HG03135 (cell line): ENCODE measurements at regions not wholly inside any gene's neighbourhood (a gene's known extent, or its start where the extent isn't known, plus 50 kb on each side); places are given as distances from the start of the nearest gene placed in this dataset.

Experiments
- ATAC-seq: cut with Tn5 transposase; IDR thresholded peaks from one replicate; pipeline ENCODE4 v1.9.1; 2021; ENCODE audit warnings: mild to moderate bottlenecking, moderate library complexity; ENCODE audit not compliant: unreplicated experiment

- ATAC-seq = no peak
Measured at GRCh38 chr7:110084181-110084807, 1006.6 kb upstream of the LRRN3 start.

GRCh38 chr7:110090110-110090820, 1000.7 kb upstream of the LRRN3 start:
- no peak for ATAC-seq

- ATAC-seq = no peak
Measured at GRCh38 chr7:110095372-110096052, 995.4 kb upstream of the LRRN3 start.

GRCh38 chr7:110104243-110104642, 986.7 kb upstream of the LRRN3 start:
- ATAC-seq = no peak

GRCh38 chr7:110105307-110105706, 985.6 kb upstream of the LRRN3 start:
- no peak for ATAC-seq

- ATAC-seq = no peak
Measured at GRCh38 chr7:110105840-110106239, 985.1 kb upstream of the LRRN3 start.

GRCh38 chr7:110119883-110120581, 970.9 kb upstream of the LRRN3 start:
- no peak for ATAC-seq

GRCh38 chr7:110129159-110129558, 961.8 kb upstream of the LRRN3 start:
- ATAC-seq = no peak

- no peak for ATAC-seq
Measured at GRCh38 chr7:110130669-110131068, 960.3 kb upstream of the LRRN3 start.

GRCh38 chr7:110131344-110131743, 959.6 kb upstream of the LRRN3 start:
- no peak for ATAC-seq

- no peak for ATAC-seq
Measured at GRCh38 chr7:110139056-110139455, 951.9 kb upstream of the LRRN3 start.

- no peak for ATAC-seq
Measured at GRCh38 chr7:110142939-110143526, 947.9 kb upstream of the LRRN3 start.

- ATAC-seq = no peak
Measured at GRCh38 chr7:110144599-110144998, 946.3 kb upstream of the LRRN3 start.

- ATAC-seq = no peak
Measured at GRCh38 chr7:110148054-110148453, 942.9 kb upstream of the LRRN3 start.

- no peak for ATAC-seq
Measured at GRCh38 chr7:110153222-110153621, 937.7 kb upstream of the LRRN3 start.

- no peak for ATAC-seq
Measured at GRCh38 chr7:110156511-110156910, 934.4 kb upstream of the LRRN3 start.

GRCh38 chr7:110157631-110158362, 933.1 kb upstream of the LRRN3 start:
- no peak for ATAC-seq

GRCh38 chr7:110168010-110168409, 922.9 kb upstream of the LRRN3 start:
- no peak for ATAC-seq

GRCh38 chr7:110170841-110171240, 920.1 kb upstream of the LRRN3 start:
- ATAC-seq = no peak

GRCh38 chr7:110177463-110177862, 913.5 kb upstream of the LRRN3 start:
- ATAC-seq = no peak
